ENCODE measurements at regions not wholly inside any gene's neighbourhood (a gene's known extent, or its start where the extent isn't known, plus 50 kb on each side); places are given as distances from the start of the nearest gene placed in this dataset.

GRCh38 chr3:22161315-22161714 is 410.3 kb upstream of the ZNF385D start:
- no peak for DNase-seq (ENCODE audit: low spot score)
- intact Hi-C loops (cut with DNase I): no loop called here

DNA sequence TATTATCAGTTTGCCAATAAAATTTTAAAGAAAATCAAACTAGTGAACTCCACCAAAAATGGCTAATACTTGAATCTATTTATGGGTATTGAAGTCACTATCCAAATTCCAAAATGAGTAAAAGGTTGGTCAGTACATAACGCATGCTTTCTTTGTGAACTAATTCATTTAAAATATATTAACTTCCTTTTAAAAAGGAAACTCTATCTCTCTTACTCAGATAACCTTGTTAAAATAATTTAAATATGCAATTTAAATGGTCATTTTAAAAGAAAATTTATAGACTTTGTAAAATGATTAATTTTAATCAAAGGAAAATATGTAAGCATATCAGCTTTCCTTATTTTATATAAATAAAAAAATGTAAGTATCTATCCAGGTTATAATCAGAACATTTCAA is 419.4 kb upstream of the ZNF385D start:
- DNase-seq (ENCODE audit: low spot score): no peak
- intact Hi-C loops (cut with DNase I): no loop called here

GRCh38 chr3:22172964-22173363 is 422.0 kb upstream of the ZNF385D start:
- DNase-seq (ENCODE audit: low spot score): no peak
- intact Hi-C loops (cut with DNase I): no loop called here

- no peak for DNase-seq (ENCODE audit: low spot score)
- intact Hi-C loops (cut with DNase I): no loop called here
These were observed 424.9 kb upstream of the ZNF385D start for GRCh38 chr3:22175947-22176346.

DNA sequence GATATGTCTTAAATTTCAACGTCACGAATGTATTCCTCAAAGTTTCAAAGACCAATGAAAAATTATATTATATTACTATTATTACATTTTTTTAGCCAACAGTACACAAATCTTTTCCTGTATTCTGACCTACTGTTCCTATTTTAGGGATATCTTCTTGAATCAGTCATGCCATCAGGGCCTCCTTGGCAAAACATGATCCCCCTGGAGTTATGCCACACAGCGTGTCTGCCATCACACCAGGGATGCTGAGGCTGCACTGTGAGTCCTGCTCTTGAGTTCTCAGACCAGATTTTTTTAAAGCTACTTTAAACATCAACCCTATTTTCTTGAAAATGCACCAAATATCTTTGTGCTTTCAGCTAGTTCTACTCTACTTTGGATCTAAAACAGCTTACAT is 425.9 kb upstream of the ZNF385D start:
- no peak for DNase-seq (ENCODE audit: low spot score)
- intact Hi-C loops (cut with DNase I): no loop called here

GRCh38 chr3:22189616-22190015 is 438.6 kb upstream of the ZNF385D start:
- intact Hi-C loops (cut with DNase I): no loop called here
- no peak for DNase-seq (ENCODE audit: low spot score)

DNA sequence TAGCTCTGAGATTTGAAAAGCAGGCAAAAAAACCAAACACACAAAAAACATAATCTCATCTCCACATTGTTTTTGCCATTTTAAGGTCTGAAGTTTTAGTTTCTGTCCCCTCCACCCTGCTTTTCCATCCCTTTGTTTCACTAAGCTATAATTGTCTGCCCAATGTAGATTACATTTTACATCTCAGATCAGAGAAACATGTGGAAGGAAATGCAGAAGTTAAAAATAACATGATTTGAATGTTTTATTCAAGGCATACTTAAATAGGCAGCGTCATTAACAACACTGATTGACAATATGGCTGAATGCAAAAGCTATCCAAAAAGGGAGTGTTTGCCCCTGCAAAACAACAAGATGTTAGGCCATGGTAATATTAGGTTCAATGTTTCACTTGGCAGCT is 448.1 kb upstream of the ZNF385D start:
- DNase-seq (ENCODE audit: low spot score): no peak
- intact Hi-C loops (cut with DNase I): no loop called here

DNA sequence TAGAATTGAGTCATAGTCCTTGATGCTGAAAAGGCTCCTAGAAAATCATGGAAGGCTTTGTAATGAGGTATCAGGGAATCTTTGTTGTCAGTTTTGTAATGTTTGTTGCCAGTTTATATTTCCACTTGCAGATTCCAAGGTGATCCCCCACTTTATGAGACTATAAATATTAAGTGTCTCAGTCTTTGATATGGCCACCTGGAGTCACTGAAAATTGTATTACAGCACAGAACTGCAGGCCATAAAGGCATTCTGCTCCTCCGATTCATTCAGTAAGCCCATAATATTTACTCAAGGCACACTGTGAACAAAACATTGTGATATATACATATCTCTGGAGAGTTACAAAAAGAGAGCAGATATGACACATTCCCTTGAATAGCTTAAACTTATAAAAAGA is 457.8 kb upstream of the ZNF385D start:
- intact Hi-C loops (cut with DNase I): no loop called here
- DNase-seq (ENCODE audit: low spot score): no peak

DNA sequence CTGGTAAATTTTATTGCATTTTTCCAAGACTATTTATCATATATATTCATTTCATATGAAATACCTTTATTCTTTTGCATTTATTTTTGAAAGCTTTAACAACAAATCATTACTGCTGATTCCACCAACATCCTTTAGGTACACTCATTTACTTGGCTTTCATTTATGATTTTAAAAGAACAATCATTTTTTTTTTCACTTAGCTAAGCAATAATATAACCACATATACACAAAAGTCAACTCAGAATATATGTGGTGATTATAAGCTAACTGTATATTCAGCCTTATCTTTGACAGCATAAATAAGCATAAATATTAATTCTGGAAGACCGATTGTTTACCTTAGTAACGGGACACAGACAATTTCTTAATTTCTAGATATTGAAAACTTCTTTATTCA is 458.6 kb upstream of the ZNF385D start:
- intact Hi-C loops (cut with DNase I): no loop called here
- DNase-seq (ENCODE audit: low spot score): no peak

GRCh38 chr3:22210693-22211092 is 459.7 kb upstream of the ZNF385D start:
- DNase-seq (ENCODE audit: low spot score): no peak
- intact Hi-C loops (cut with DNase I): no loop called here

GRCh38 chr3:22216601-22217000 is 465.6 kb upstream of the ZNF385D start:
- intact Hi-C loops (cut with DNase I): no loop called here

DNA sequence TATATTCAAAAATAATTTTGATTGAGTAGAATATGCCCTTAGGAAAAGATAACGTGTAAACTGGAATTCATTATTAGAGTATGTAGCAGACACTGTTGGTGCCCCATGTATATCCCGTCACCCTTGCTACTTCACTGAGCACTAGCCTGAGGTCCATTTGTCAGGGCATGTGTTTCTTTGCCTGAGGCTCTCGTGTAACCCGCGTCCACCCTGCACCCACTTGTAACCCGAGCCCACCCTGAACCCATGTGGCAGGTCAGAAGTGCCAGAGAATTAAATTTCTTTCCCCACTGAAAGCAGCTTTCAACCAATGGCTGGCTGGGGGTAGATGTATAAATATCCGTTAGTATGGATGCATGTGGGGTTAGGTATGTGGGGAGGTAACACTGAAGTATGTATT is 474.2 kb upstream of the ZNF385D start:
- intact Hi-C loops (cut with DNase I): no loop called here
- no peak for DNase-seq (ENCODE audit: low spot score)

More at GRCh38 chr3:22216601-22217000, 465.6 kb upstream of the ZNF385D start:
- DNase-seq (ENCODE audit: low spot score): no peak

- intact Hi-C loops (cut with DNase I): no loop called here
- no peak for DNase-seq (ENCODE audit: low spot score)
These were observed 477.7 kb upstream of the ZNF385D start for GRCh38 chr3:22228705-22229104.

DNA sequence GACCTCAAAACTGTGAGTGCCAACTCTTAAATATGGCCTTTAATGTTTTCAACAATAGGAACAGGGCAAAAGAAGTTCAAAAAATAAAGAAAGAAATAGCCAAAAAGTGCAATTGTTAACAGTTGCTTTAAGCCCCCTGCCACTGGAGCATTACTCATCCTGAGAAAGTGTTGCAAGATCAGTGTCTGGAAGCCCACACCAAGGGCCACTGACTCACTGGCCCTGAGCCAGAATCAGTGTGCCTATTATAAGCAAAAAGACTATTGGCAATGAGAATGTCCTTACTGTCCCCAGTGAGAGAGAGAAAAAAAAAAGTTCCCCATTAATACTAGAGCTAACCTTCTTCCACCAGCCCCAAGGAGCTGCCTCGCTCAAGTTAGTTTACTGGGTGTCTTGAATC is 480.1 kb upstream of the ZNF385D start:
- intact Hi-C loops (cut with DNase I): no loop called here
- no peak for DNase-seq (ENCODE audit: low spot score)

DNA sequence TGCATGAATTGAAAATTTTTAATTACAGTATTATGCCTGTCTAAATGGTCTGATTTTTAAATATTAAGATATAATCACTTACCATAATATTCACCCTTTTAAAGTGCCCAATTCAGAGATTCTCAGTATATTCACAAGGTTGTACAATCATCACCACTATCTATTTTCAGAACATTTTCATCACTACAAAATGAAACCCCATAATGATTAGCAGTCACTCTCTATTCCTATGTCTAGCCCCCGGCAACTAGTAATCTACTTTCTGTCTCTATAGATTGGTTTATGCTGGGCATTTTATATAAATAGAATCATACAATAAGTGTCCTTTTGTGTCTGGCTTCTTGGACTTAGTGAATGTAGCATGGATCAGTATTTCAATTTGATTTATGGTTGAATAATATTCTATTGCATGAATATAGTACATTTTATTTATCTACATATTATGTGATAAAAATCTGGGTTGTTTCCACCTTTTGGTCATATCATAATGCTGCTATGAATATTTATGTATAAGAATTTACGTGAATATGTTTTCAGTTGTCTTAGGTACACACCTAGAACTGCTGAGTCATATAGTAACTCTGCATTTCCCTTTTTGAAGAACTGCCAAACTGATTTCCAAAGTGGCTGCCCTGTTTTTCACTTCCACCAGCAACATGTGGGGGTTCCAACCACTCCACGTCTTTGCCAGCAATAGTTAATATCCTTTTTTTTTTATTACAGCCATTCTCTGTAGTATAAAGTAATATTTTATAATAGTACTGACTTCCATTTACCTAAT is 485.7 kb upstream of the ZNF385D start:
- intact Hi-C loops (cut with DNase I): no loop called here
- no peak for DNase-seq (ENCODE audit: low spot score)

DNA sequence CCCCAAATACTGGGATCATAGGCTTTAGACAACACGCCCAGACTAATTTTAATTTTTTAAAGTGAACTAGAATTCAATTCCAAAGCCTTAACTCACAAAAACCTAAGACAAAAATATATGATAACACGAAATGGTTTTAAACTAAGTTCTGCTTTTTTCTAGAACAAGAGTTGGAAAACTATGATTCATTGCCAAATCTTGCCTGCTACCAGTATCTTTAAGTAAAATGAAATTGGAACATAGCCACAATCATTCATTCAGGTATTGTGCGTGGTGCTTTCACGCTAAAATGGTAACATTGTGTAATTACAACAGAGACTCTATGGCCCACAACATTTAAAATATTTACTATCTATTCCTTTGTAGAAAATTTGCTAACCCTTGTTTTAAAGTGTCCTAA is 488.0 kb upstream of the ZNF385D start:
- DNase-seq (ENCODE audit: low spot score): no peak
- intact Hi-C loops (cut with DNase I): no loop called here

- intact Hi-C loops (cut with DNase I): no loop called here
- no peak for DNase-seq (ENCODE audit: low spot score)
These were observed 490.1 kb upstream of the ZNF385D start for GRCh38 chr3:22241110-22241509.

- intact Hi-C loops (cut with DNase I): no loop called here
- no peak for DNase-seq (ENCODE audit: low spot score)
These were observed 493.9 kb upstream of the ZNF385D start for GRCh38 chr3:22244761-22245521.

DNA sequence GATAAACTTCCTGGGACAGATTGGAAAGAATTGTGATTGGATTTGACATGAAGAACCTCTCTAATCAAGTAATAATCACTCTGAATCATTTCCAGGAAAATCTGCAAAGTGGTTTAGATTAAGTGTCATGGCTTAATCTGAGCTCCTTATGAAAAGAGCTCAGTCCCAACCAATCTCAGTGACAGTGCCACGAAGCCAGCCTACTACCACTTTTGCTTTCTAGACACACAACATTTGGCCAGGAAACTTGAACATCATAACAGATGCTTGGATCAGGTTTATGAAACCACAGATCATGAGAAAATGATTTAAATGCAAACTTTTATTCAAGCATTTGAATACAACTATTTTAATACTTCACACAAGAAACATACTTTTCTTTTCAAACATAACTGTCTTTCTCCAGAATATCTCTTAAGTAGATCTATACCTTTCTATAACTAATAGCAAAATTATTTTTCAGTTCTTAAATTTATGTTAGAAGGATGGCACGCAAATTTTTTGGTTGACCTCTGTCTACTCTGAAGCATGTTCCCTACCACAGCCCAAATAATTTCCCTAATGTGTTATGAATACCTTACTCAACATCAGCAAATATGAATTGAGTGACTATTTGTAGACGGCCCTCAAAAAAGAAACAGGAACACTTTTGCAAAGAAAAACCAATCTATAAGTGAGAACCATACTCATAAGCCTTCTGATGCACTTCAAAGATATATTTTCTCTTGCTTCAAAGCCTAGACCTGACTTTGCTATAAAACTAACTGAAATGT is 495.0 kb upstream of the ZNF385D start:
- intact Hi-C loops (cut with DNase I): no loop called here
- DNase-seq (ENCODE audit: low spot score): no peak

- intact Hi-C loops (cut with DNase I): no loop called here
- DNase-seq (ENCODE audit: low spot score): no peak
These were observed 498.6 kb upstream of the ZNF385D start for GRCh38 chr3:22249658-22250057.

- intact Hi-C loops (cut with DNase I): no loop called here
- DNase-seq (ENCODE audit: low spot score): no peak
These were observed 506.2 kb upstream of the ZNF385D start for GRCh38 chr3:22257252-22257651.

Data from cardiac septum (tissue), 1 donor.